Liver (tissue), 8 donors: ENCODE measurements at regions not wholly inside any gene's neighbourhood (a gene's known extent, or its start where the extent isn't known, plus 50 kb on each side); places are given as distances from the start of the nearest gene placed in this dataset.

Experiments
- DNase-seq: peaks from one replicate; pipeline ENCODE4 v3.0.0-alpha.2; 2017; ENCODE audit warnings: low spot score
- H3K27ac ChIP-seq, 2 donors: one replicate each; pipeline ENCODE4 v1.7.0; 2013; ENCODE audit warnings: inconsistent platforms in 2 of 2, low read length in 2 of 2, control low read depth in 1 of 2, low read depth in 1 of 2, mild to moderate bottlenecking in 1 of 2
- H3K27me3 ChIP-seq, 4 donors: one replicate each; pipeline versions ENCODE4 v1.6.1 to v1.7.0; 2013; ENCODE audit warnings: low read length in 3 of 4, inconsistent platforms in 1 of 4, mild to moderate bottlenecking in 1 of 4, moderate library complexity in 1 of 4; ENCODE audit not compliant: control insufficient read depth in 4 of 4, insufficient read depth in 4 of 4
- H3K36me3 ChIP-seq, 4 donors: one replicate each; pipeline versions ENCODE4 v1.6.1 to v1.7.0; 2013; ENCODE audit warnings: low read length in 3 of 4, mild to moderate bottlenecking in 3 of 4, low read depth in 1 of 4, moderate library complexity in 1 of 4; ENCODE audit not compliant: control insufficient read depth in 4 of 4, insufficient read depth in 3 of 4
- H3K4me1 ChIP-seq, 4 donors: one replicate each; pipeline versions ENCODE4 v1.6.1 to v1.7.0; 2013; ENCODE audit warnings: low read length in 3 of 4, mild to moderate bottlenecking in 3 of 4, moderate library complexity in 1 of 4; ENCODE audit not compliant: control insufficient read depth in 4 of 4, insufficient read depth in 4 of 4
- H3K4me3 ChIP-seq, 3 donors: one replicate each; pipeline versions ENCODE4 v1.6.1 to v1.7.0; 2013; ENCODE audit warnings: low read length in 3 of 3, control low read depth in 1 of 3, low read depth in 1 of 3, mild to moderate bottlenecking in 1 of 3
- H3K9ac ChIP-seq, 2 donors: one replicate each; pipeline ENCODE4 v1.7.0; 2013; ENCODE audit warnings: low read length in 2 of 2, mild to moderate bottlenecking in 2 of 2, moderate library complexity in 2 of 2, control low read depth in 1 of 2, low read depth in 1 of 2
- H3K9me3 ChIP-seq, 4 donors: one replicate each; pipeline versions ENCODE4 v1.6.1 to v1.7.0; 2013; ENCODE audit warnings: low read length in 3 of 4; ENCODE audit not compliant: control insufficient read depth in 4 of 4
- ATF3 ChIP-seq: IDR thresholded peaks from 2 replicates; pipeline ENCODE4 v1.6.1; 2016; ENCODE audit warnings: antibody characterized with exemption
- CTCF ChIP-seq: fragments of 150-350 bp; IDR thresholded peaks from 2 replicates; pipeline ENCODE4 v1.5.1; 2017; ENCODE audit warnings: improper control_type of control experiment, low read depth, low read length; ENCODE audit not compliant: missing input control
- EGR1 ChIP-seq, 2 donors: IDR thresholded peaks; 2 replicates each; pipeline ENCODE4 v1.6.1; 2016 to 2018; ENCODE audit warnings: antibody characterized with exemption in 2 of 2, low read depth in 2 of 2
- FOXA1 ChIP-seq: IDR thresholded peaks from 2 replicates; pipeline ENCODE4 v1.6.1; 2016; ENCODE audit warnings: antibody characterized with exemption
- FOXA2 ChIP-seq: IDR thresholded peaks from 2 replicates; pipeline ENCODE4 v1.6.1; 2016; ENCODE audit warnings: antibody characterized with exemption
- GABPA ChIP-seq, 2 donors: IDR thresholded peaks in 1 of 2; conservative IDR thresholded peaks in 1 of 2; 2 replicates each; pipeline ENCODE4 v1.6.1; 2016; ENCODE audit warnings: antibody characterized with exemption in 2 of 2, mild to moderate bottlenecking in 1 of 2, moderate library complexity in 1 of 2
- HNF4A ChIP-seq, 2 donors: conservative IDR thresholded peaks; 2 replicates each; pipeline ENCODE4 v1.6.1; 2016; ENCODE audit warnings: antibody characterized with exemption in 2 of 2, mild to moderate bottlenecking in 2 of 2
- HNF4G ChIP-seq: IDR thresholded peaks from 2 replicates; pipeline ENCODE4 v1.6.1; 2016; ENCODE audit warnings: antibody characterized with exemption
- JUND ChIP-seq, 2 donors: IDR thresholded peaks; 2 replicates each; pipeline ENCODE4 v1.6.1; 2016; ENCODE audit warnings: antibody characterized with exemption in 2 of 2
- MAX ChIP-seq: IDR thresholded peaks from 2 replicates; pipeline ENCODE4 v1.6.1; 2016; ENCODE audit warnings: antibody characterized with exemption
- NR2F2 ChIP-seq: IDR thresholded peaks from 2 replicates; pipeline ENCODE4 v1.6.1; 2016; ENCODE audit warnings: antibody characterized with exemption
- RAD21 ChIP-seq, 2 donors: IDR thresholded peaks; 2 replicates each; pipeline ENCODE4 v1.6.1; 2016; ENCODE audit warnings: antibody characterized with exemption in 2 of 2, mild to moderate bottlenecking in 2 of 2
- REST ChIP-seq: IDR thresholded peaks from 2 replicates; pipeline ENCODE4 v1.6.1; 2016; ENCODE audit warnings: antibody characterized with exemption, mild to moderate bottlenecking
- RXRA ChIP-seq, 2 donors: IDR thresholded peaks; 2 replicates each; pipeline ENCODE4 v1.6.1; 2017 to 2018; ENCODE audit warnings: antibody characterized with exemption in 2 of 2, mild to moderate bottlenecking in 1 of 2
- SP1 ChIP-seq: IDR thresholded peaks from 2 replicates; pipeline ENCODE4 v1.6.1; 2018; ENCODE audit warnings: antibody characterized with exemption, mild to moderate bottlenecking
- TAF1 ChIP-seq: conservative IDR thresholded peaks from 2 replicates; pipeline ENCODE4 v1.6.1; 2016; ENCODE audit warnings: antibody characterized with exemption, mild to moderate bottlenecking
- YY1 ChIP-seq: IDR thresholded peaks from 2 replicates; pipeline ENCODE4 v1.6.1; 2016; ENCODE audit warnings: antibody characterized with exemption, mild to moderate bottlenecking
- ZBTB33 ChIP-seq: IDR thresholded peaks from 2 replicates; pipeline ENCODE4 v1.6.1; 2016; ENCODE audit warnings: antibody characterized with exemption
- WGBS: extraction: QIAGEN DNeasy Blood & Tissue Kit; methylation state at CpG from one replicate; pipeline ENCODE4 v1.1.7; 2013; 5-methylcytosine and 5-hydroxymethylcytosine counted together
- donor health status: healthy.
- donor health status: healthy.
- donor health status: healthy.
- donor health status: healthy.
- donor health status: healthy.

- 94% methylated on average over 3 of the region's 3 CpGs for WGBS
- TF ChIP-seq FOXA2, result no peak
- TF ChIP-seq HNF4G, result no peak
- no peak for TF ChIP-seq HNF4A (conservative IDR thresholded peaks at IDR 0.05)
- no peak for TF ChIP-seq JUND (IDR thresholded peaks at IDR 0.05)
- TF ChIP-seq FOXA1, result no peak
- TF ChIP-seq YY1, result no peak
- TF ChIP-seq SP1, result no peak
- no peak for TF ChIP-seq RXRA (IDR thresholded peaks at IDR 0.05)
- TF ChIP-seq GABPA (IDR thresholded peaks at IDR 0.05 in 1 of 2, conservative IDR thresholded peaks at IDR 0.05 in 1 of 2), result no peak
- TF ChIP-seq NR2F2, result no peak
- no peak for TF ChIP-seq RAD21 (IDR thresholded peaks at IDR 0.05)
- TF ChIP-seq CTCF, result no peak
- TF ChIP-seq ZBTB33, result no peak
- no peak for TF ChIP-seq EGR1 (IDR thresholded peaks at IDR 0.05; ENCODE audit: low read depth in 2 of 2)
- TF ChIP-seq REST, result no peak
- TF ChIP-seq TAF1, result no peak
- no peak for TF ChIP-seq MAX
- no peak for TF ChIP-seq ATF3
- DNase-seq, result no peak
- Histone ChIP-seq H3K27ac (no peak overlapping the region), H3K4me1 (peaks cover 3 to 15% (median 11%) of the 10 kb centered on the region in 4 donors), H3K9ac (no peak overlapping the region), H3K27me3 (no peaks in the 10 kb centered on the region), H3K36me3 (no peaks in the 10 kb centered on the region), H3K4me3 (no peak overlapping the region), H3K9me3 (peaks cover 0 to 8% (median 0%) of the 10 kb centered on the region in 4 donors)
These were observed 255.8 kb downstream of the DLL1 start for GRCh38 chr6:170035044-170035443.
